ENCODE measurements at regions not wholly inside any gene's neighbourhood (a gene's known extent, or its start where the extent isn't known, plus 50 kb on each side); places are given as distances from the start of the nearest gene placed in this dataset.
A peak's percentile ranks its signal among the peaks of the same experiment; 100 is the strongest.

DNA sequence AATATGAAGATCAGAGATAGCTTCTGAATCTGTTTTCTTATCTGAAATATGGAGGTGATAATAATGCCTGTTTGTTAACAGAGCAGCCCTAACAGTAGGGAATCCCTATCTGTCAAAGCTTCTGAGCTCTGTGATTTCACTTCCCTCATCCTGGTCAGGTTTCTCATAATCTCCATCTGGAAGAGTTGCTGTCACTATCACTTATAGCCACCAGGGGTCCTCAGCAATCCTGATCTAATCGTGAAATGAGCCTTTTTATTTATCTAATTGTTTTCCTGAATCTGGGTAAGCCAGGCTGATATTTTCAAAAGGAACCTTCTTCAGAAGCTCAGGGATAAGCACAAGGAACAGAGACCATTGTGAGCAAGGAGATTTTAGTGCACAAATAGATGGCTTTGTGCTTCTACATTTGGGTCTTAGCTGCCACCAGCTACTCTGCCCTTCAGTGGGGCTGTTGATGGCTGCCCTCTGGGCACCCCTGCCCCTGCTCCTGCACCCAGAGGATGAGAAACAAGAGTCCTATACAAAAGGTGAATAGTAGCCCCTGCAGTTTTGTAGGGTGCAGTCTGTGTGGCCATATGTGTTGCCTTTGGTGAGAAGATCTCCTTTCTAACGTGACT is 196.4 kb upstream of the RADX start:
- H3K4me3 ChIP-seq (ENCODE audit: low read depth, low read length), result no peak overlapping the region
- TF ChIP-seq, protein P1, sequence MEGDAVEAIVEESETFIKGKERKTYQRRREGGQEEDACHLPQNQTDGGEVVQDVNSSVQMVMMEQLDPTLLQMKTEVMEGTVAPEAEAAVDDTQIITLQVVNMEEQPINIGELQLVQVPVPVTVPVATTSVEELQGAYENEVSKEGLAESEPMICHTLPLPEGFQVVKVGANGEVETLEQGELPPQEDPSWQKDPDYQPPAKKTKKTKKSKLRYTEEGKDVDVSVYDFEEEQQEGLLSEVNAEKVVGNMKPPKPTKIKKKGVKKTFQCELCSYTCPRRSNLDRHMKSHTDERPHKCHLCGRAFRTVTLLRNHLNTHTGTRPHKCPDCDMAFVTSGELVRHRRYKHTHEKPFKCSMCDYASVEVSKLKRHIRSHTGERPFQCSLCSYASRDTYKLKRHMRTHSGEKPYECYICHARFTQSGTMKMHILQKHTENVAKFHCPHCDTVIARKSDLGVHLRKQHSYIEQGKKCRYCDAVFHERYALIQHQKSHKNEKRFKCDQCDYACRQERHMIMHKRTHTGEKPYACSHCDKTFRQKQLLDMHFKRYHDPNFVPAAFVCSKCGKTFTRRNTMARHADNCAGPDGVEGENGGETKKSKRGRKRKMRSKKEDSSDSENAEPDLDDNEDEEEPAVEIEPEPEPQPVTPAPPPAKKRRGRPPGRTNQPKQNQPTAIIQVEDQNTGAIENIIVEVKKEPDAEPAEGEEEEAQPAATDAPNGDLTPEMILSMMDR (IDR thresholded peaks at IDR 0.05; ENCODE audit: low read depth, low read length), result peak; percentile 43

DNA sequence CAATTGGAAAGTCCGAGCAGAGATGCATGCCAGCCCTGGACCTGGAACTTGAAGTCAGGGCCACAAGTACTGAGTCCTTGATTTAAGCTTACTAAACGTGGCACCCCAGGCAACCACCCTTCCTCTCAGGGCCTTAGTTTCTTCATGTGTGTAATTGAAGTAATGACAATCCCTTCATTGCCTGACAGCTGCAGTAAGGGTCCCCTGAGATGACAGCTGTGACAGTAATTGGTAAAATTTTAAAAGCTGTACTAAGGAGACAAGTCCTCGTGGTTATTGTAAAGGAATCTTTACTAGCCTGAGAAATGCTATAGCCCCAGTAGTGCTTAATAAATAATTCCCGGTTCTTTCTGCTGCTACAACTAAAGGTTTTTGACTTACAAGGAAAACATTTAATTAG is 175.1 kb upstream of the RADX start:
- TF ChIP-seq, protein P1 (IDR thresholded peaks at IDR 0.05; ENCODE audit: low read depth, low read length), result no peak
- no peak overlapping the region for H3K4me3 ChIP-seq (ENCODE audit: low read depth, low read length)

DNA sequence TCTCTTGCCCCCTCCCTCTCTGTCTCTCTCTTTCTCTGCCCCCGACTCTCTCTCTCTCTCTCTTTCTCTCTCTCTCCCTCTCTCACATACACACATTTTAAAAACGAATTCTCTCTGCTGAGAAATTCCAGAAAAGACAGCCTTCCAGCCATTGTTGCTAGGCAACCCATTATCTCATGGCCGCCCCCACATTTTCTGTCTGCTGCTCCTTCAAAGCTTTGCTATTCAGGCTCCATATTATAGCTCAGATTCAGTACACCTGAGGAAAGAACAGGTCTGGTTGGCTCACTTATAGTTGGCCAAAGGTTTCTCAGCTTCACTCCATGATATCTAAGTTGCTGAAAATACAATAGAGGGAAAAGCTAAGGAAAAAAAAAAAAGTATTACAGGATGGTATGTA is 174.4 kb upstream of the RADX start:
- TF ChIP-seq, protein P1 (IDR thresholded peaks at IDR 0.05; ENCODE audit: low read depth, low read length), result no peak
- no peak overlapping the region for H3K4me3 ChIP-seq (ENCODE audit: low read depth, low read length)

DNA sequence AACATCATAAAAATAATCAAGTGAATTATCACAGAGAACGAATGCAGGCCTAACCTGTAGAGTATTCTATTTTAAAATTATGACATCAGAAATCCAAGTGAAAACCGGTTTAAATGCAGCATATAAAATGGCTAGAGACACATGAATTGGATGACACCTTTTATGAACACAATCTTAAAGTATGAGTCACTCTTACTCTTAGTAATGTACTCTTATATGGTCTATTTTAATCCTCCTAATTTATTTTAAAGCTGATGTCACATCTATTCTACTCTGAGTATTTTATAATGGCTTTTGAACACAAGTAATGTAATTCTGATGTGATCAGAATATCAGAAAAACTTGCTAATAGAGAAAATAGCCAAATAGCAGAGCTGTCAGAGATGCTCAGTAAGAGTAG is 161.4 kb upstream of the RADX start:
- TF ChIP-seq, protein P1 (IDR thresholded peaks at IDR 0.05; ENCODE audit: low read depth, low read length), result no peak
- H3K4me3 ChIP-seq (ENCODE audit: low read depth, low read length), result no peak overlapping the region

DNA sequence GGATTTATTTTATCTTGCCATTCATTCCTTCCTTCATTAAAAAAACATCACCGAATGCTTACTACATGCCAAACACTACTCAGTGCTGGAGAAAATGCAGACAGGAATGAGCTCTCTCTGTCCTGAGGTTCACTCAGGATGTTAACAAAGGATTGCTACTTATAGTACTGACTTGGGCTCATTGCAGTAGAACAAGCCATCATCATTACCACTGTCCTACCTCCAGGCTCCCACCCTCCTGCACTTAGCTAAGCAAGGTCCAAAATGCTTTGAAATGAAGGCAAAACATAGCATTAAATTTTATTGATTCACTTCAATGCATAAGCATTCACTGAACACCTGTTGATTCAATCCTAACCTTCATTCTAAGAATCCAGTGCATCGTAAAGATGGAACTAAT is 159.8 kb upstream of the RADX start:
- no peak overlapping the region for H3K4me3 ChIP-seq (ENCODE audit: low read depth, low read length)
- TF ChIP-seq, protein P1 (IDR thresholded peaks at IDR 0.05; ENCODE audit: low read depth, low read length), result no peak

DNA sequence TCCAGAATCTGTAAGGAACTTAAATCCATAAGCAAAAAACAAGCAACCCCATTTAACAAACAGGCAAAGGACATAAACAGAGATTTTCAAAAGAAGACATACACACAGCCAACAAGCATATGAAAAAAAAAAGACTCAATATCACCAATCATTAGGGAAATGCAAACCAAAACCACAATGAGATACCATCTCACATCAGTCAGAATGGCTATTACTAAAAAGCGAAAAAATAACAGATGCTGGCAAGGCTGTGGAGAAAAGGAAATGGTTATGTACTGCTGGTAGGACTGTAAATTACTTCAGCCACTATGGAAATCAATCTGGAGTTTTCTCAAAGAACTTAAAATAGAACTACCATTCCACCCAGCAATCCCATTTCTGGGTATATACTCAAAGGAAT is 156.8 kb upstream of the RADX start:
- TF ChIP-seq, protein P1 (IDR thresholded peaks at IDR 0.05; ENCODE audit: low read depth, low read length), result no peak
- H3K4me3 ChIP-seq (ENCODE audit: low read depth, low read length), result no peak overlapping the region

DNA sequence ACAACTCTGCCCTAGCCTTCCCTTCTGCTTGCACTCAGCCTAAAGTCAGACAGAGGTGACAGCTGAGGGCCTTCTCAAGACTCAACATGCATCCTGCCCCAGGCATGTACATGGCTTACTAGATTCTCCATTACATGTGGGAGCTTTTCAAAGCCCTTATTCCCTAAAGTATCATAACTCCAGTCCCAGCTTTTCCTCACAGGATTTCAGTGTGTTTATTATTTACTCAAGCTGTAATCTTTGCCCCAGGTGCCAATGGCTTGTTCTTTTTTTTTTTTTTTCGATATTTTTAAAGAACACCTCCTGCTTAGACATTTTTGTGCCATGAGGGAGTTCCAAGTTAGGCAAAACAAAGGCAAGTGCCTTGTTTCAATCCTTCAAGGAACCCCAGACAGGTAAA is 154.0 kb upstream of the RADX start:
- TF ChIP-seq, protein P1 (IDR thresholded peaks at IDR 0.05; ENCODE audit: low read depth, low read length), result no peak
- H3K4me3 ChIP-seq (ENCODE audit: low read depth, low read length), result no peak overlapping the region

Data from WI38 (cell line).